ENCODE measurements at regions not wholly inside any gene's neighbourhood (a gene's known extent, or its start where the extent isn't known, plus 50 kb on each side); places are given as distances from the start of the nearest gene placed in this dataset.

- no peak for TF ChIP-seq CTCF (IDR thresholded peaks at IDR 0.05)
- no peak for TF ChIP-seq POLR2AphosphoS5 (IDR thresholded peaks at IDR 0.05)
Observed at GRCh38 chr15:96418146-96418545, 87.6 kb downstream of the NR2F2 start.

All from prostate gland (tissue), 2 donors.